ENCODE measurements at regions not wholly inside any gene's neighbourhood (a gene's known extent, or its start where the extent isn't known, plus 50 kb on each side); places are given as distances from the start of the nearest gene placed in this dataset.
"Not testable (repeated sequence)": the region's sequence is repeated elsewhere in the genome, so short reads cannot be mapped to it uniquely, and the experiment has no call there.

GRCh38 chr7:93793084-93793697 is 97.4 kb downstream of the TFPI2 start:
- DNase-seq (ENCODE audit: low spot score): not testable (repeated sequence)
- WGBS: 80% methylated on average over 31 of the region's 33 CpGs

GRCh38 chr7:93779115-93779514 is 111.4 kb downstream of the TFPI2 start:
- Histone ChIP-seq H3K36me3 (ENCODE audit: control insufficient read depth in 4 of 4, insufficient read depth in 3 of 4, low read depth in 1 of 4, low read length in 3 of 4) (no peaks in the 10 kb centered on the region), H3K4me3 (ENCODE audit: low read depth in 1 of 3, low read length in 3 of 3) (no peak overlapping the region), H3K9me3 (ENCODE audit: control insufficient read depth in 4 of 4, low read length in 3 of 4) (no peaks in the 10 kb centered on the region), H3K4me1 (ENCODE audit: control insufficient read depth in 4 of 4, insufficient read depth in 4 of 4, low read length in 3 of 4) (no peaks in the 10 kb centered on the region), H3K9ac (ENCODE audit: low read depth in 1 of 2, low read length in 2 of 2) (no peak overlapping the region), H3K27me3 (ENCODE audit: control insufficient read depth in 4 of 4, insufficient read depth in 4 of 4, low read length in 3 of 4) (peaks cover 0 to 9% (median 0%) of the 10 kb centered on the region in 4 donors), H3K27ac (ENCODE audit: low read depth in 1 of 2, low read length in 2 of 2) (no peak overlapping the region)
- no peak for DNase-seq (ENCODE audit: low spot score)
- 72% methylated on average over 3 of the region's 3 CpGs for WGBS
- no peak for TF ChIP-seq NR2F2 (IDR thresholded peaks at IDR 0.05)
- TF ChIP-seq HNF4A (conservative IDR thresholded peaks at IDR 0.05): no peak
- TF ChIP-seq CTCF (IDR thresholded peaks at IDR 0.05; ENCODE audit: low read depth, low read length, missing input control): no peak
- no peak for TF ChIP-seq HNF4G (IDR thresholded peaks at IDR 0.05)
- no peak for TF ChIP-seq ATF3 (IDR thresholded peaks at IDR 0.05)
- TF ChIP-seq MAX (IDR thresholded peaks at IDR 0.05): no peak
- TF ChIP-seq FOXA2 (IDR thresholded peaks at IDR 0.05): no peak
- no peak for TF ChIP-seq ZBTB33 (IDR thresholded peaks at IDR 0.05)
- TF ChIP-seq SP1 (IDR thresholded peaks at IDR 0.05): no peak

More at GRCh38 chr7:93793084-93793697, 97.4 kb downstream of the TFPI2 start:
- not testable (repeated sequence) for H3K4me1 ChIP-seq (ENCODE audit: control insufficient read depth in 4 of 4, insufficient read depth in 4 of 4, low read length in 3 of 4); H3K27ac ChIP-seq (ENCODE audit: low read depth in 1 of 2, low read length in 2 of 2); H3K36me3 ChIP-seq (ENCODE audit: control insufficient read depth in 4 of 4, insufficient read depth in 3 of 4, low read depth in 1 of 4, low read length in 3 of 4); H3K9ac ChIP-seq (ENCODE audit: low read depth in 1 of 2, low read length in 2 of 2); H3K9me3 ChIP-seq (ENCODE audit: control insufficient read depth in 4 of 4, low read length in 3 of 4); H3K4me3 ChIP-seq (ENCODE audit: low read depth in 1 of 3, low read length in 3 of 3); H3K27me3 ChIP-seq (ENCODE audit: control insufficient read depth in 4 of 4, insufficient read depth in 4 of 4, low read length in 3 of 4)

- 73% methylated on average over 4 of the region's 4 CpGs for WGBS
- no peaks in the 10 kb centered on the region for H3K4me1 ChIP-seq (ENCODE audit: control insufficient read depth in 4 of 4, insufficient read depth in 4 of 4, low read length in 3 of 4)
- H3K9ac ChIP-seq (ENCODE audit: low read depth in 1 of 2, low read length in 2 of 2): no peak overlapping the region
- H3K4me3 ChIP-seq (ENCODE audit: low read depth in 1 of 3, low read length in 3 of 3): no peak overlapping the region
- no peaks in the 10 kb centered on the region for H3K36me3 ChIP-seq (ENCODE audit: control insufficient read depth in 4 of 4, insufficient read depth in 3 of 4, low read depth in 1 of 4, low read length in 3 of 4)
- peaks cover 0 to 9% (median 0%) of the 10 kb centered on the region in 4 donors for H3K27me3 ChIP-seq (ENCODE audit: control insufficient read depth in 4 of 4, insufficient read depth in 4 of 4, low read length in 3 of 4)
- no peaks in the 10 kb centered on the region for H3K9me3 ChIP-seq (ENCODE audit: control insufficient read depth in 4 of 4, low read length in 3 of 4)
- no peak overlapping the region for H3K27ac ChIP-seq (ENCODE audit: low read depth in 1 of 2, low read length in 2 of 2)
- no peak for DNase-seq (ENCODE audit: low spot score)
- TF ChIP-seq JUND (IDR thresholded peaks at IDR 0.05) (no peak), FOXA1 (IDR thresholded peaks at IDR 0.05) (no peak)
These were observed 112.2 kb downstream of the TFPI2 start for GRCh38 chr7:93778384-93778783.

Measured in liver (tissue), 8 donors.